ENCODE measurements at regions not wholly inside any gene's neighbourhood (a gene's known extent, or its start where the extent isn't known, plus 50 kb on each side); places are given as distances from the start of the nearest gene placed in this dataset.

GRCh38 chr6:24072038-24072746 is 53.8 kb upstream of the NRSN1 start:
- TF ChIP-seq CTCF (conservative IDR thresholded peaks at IDR 0.05; ENCODE audit: low read depth, low read length) (no peak), SMC3 (IDR thresholded peaks at IDR 0.05; ENCODE audit: low read depth, low read length) (no peak), CEBPB (IDR thresholded peaks at IDR 0.05; ENCODE audit: low read depth, low read length) (no peak), POLR2A (IDR thresholded peaks at IDR 0.05; ENCODE audit: low read depth, low read length) (no peak), MXI1 (IDR thresholded peaks at IDR 0.05; ENCODE audit: borderline replicate concordance, low read depth, low read length) (no peak), RCOR1 (IDR thresholded peaks at IDR 0.05; ENCODE audit: insufficient replicate concordance, low read length) (no peak), MAZ (IDR thresholded peaks at IDR 0.05; ENCODE audit: borderline replicate concordance, low read depth, low read length) (no peak), CHD1 (IDR thresholded peaks at IDR 0.05; ENCODE audit: low read depth, low read length) (no peak), RAD21 (IDR thresholded peaks at IDR 0.05; ENCODE audit: low read length) (no peak)
- TF ChIP-seq, protein P1, sequence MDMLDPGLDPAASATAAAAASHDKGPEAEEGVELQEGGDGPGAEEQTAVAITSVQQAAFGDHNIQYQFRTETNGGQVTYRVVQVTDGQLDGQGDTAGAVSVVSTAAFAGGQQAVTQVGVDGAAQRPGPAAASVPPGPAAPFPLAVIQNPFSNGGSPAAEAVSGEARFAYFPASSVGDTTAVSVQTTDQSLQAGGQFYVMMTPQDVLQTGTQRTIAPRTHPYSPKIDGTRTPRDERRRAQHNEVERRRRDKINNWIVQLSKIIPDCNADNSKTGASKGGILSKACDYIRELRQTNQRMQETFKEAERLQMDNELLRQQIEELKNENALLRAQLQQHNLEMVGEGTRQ (IDR thresholded peaks at IDR 0.05; ENCODE audit: low read depth, low read length): no peak
